ENCODE measurements at regions not wholly inside any gene's neighbourhood (a gene's known extent, or its start where the extent isn't known, plus 50 kb on each side); places are given as distances from the start of the nearest gene placed in this dataset.

DNA sequence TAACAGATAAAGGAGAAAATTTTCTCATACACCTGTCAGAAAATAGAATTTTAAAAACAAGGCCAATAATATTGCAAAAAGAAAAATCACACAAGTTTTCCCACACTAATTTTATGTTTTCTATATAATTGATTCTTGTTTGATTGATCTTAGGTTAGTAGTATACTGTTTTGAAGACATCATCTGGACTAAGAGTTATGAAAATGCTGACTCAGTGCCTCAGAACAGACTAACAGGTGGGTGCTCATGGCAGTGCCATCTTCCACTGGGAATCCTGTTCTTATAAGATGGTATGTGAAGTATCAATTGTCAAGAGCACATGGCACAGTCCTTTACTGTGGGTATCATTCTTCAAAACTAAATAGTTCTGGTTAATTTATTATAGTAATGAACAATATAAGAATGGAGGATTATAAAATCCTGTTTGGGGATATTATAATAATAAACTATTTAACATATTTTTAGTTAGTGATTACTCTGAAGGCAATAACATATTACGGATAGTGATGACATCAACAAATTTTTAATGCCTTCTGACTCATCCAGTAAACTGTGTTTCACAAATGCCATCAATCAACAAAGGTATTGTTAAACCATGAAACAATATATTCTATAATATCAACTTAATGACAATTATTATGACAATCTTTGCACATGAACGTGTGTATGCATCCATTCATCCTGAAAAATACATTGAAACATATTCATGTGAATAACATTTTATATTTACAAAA is 384.6 kb upstream of the KHDRBS2 start:
- DNase-seq, result no peak

DNA sequence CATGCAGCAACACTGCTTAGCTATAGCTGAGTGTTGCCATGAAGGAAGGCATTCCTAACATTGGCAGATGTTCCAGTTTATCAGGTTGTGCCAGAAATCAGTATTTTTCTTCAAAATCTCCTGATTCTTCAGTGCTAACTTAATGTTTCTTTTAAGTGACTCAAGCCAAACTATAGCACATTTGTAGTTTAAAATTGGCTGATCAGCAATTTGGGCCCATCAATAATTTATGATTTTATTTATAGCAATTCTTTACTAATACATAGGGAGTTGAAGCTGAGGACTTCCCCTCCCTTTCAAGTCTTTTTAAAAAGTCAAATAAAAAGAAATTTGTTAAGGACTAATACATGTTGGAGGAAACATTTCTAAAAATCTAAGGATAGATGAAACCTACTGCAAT is 383.8 kb upstream of the KHDRBS2 start:
- no peak for DNase-seq

DNA sequence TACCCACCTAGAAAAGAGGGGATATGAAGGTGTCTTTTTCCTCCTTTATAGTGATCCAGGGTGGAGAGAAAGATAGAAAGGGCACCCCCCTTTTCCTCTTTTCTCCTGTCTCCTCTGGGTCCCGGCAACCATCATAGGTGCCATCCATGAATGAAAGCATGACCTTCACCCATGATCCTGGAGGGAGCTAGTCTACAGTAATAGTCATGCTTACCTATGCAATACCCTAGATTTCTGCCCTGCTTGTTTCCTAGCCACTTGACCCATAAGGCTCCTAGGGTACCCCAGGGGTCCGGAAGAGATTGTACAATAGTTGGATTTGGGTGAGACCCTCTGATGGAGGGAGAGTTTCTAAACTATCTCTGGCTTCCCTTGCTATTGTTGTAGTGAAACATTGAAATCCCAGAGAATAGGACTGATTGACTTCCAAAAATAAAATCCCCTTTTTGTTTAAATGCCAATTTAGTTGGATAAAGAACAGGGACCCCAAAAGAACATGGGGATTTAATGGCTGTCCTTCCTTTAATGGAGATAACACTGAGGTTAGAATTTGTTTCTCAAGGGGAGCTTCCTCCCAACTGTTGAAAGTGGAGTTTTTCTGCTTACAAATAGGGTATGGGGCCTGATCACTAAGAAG is 366.8 kb upstream of the KHDRBS2 start:
- no peak for DNase-seq

DNA sequence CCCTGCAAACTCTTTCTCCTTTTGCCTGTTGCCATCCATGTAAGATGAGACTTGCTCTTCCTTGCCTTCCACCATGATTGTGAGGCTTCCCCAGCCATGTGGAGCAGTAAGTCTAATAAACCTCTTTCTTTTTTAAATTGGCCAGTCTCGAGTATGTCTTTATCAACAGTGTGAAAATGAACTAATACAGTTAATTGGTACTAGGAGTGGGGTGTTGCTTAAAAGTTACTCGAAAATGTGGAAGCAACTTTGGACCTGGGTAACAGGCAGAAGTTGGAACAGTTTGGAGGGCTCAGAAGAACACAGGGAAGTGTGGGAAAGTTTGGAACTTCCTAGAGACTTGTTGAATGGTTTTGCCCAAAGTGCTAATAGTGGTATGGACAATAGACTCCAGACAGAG is 359.2 kb upstream of the KHDRBS2 start:
- no peak for DNase-seq

DNA sequence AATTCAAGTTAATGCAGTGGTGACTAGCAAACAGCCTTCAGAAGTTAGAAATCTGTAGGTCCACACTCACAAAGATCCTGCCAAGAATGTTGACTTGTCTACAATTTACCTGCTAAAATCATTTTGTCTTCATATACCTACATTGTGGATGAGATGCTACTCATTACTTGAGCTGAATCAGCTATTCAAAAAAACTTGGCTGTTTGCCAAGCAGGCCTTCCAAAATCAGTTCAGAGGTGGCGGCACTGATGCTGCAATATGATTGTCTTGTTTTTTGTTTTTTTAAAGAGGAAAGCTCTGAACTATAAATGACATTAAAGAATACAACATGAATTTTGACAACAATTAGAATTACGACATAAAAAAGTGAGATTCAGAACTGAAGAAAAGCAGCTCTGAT is 354.7 kb upstream of the KHDRBS2 start:
- peak in 1 of 51 donors; percentile 1 for DNase-seq

DNA sequence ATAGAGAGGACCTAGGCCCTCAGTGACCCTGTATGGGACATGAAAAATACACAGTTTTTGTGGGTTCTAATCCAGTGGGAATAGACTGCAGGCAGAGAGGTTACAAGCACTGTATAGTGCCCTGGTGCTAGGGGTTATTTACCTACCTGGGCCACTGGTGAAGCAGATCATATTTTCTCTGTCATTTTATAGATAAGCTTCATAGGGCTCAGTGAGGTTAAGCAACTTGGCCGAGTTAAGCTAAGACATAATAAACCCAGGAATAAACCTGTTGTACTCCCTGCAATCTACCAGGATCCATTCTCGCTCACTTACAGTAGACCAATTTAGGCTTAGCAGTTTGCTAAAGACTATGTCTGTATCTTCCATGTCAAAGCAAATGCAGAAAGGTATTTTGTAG is 340.6 kb upstream of the KHDRBS2 start:
- DNase-seq, result no peak

DNA sequence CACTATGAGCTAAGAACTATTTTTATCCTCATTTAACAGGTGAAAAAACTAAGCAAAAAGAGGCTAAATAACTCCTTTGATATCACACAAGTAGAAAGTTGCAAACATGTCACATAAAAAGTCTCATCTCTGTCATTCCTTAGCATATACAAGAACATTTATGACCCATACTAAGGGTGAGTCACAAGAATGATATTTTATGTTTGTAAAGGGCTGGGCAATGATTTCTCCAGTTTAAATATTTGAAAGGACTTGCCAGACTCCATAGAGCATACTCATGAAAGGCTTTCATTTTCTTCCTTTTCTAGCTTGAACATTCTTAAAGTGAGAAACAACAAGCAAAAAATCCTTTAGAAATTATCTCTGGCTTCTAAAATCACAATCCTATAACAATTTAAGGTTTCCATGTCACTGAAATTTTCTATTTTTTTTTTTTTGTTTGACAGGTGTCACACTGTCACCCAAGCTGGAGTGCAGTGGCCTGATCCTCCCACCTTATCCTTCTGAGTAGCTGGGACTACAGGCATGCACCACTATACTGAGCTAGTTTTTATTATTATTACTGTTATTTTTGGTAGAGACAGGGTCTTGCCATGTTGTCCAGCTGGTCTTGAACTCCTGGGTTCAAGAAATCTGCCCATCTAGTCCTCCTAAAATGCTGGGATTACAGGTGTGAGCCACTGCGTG is 338.0 kb upstream of the KHDRBS2 start:
- no peak for DNase-seq

DNA sequence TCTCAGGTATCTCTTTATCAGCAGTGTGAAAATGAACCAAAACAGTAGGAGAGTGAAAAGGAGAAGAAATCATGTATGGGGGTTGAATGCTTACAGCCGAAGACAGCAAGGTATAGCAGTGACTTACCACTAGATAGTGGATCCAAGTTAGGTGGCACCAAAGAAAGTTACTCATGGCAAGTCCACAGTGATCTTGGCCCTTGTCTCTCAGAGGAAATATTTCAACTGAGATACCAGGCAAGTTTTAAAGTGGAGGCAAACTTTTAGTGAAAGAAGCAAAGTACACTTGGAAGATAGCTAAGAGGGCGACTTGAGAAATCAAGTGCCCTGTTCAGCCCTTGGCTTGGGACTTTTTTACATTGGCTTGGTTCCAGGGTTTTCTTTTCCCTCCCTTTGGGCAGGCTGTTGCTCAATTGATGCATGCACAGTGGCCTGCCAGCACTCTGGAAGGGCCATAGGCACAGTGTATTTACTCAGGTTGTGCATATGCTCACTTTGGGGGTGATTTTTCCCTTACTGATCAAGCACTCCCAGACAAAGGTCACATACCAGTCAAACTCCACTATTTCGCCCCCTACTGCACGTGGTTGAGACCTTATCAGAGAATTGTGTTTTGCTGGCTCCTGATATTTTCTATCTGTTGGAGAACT is 329.5 kb upstream of the KHDRBS2 start:
- no peak for DNase-seq

DNA sequence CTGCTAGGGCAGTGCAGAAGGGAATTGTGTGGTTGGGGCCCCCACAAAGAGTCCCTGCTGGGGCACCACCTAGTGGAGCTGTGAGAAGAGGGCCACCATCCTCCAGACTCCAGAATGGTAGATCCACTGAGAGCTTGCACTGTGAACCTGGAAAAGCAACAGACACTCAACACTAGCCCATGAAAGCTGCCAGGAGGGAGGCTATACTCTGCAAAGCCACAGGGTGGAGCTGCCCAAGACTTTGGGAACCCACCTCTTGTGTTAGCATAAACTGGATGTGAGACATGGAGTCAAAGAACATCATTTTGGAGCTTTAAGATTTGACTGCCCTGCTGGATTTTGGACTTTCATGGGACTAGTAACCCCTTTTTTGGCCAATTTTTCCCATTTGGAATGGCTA is 328.4 kb upstream of the KHDRBS2 start:
- DNase-seq, result no peak

DNA sequence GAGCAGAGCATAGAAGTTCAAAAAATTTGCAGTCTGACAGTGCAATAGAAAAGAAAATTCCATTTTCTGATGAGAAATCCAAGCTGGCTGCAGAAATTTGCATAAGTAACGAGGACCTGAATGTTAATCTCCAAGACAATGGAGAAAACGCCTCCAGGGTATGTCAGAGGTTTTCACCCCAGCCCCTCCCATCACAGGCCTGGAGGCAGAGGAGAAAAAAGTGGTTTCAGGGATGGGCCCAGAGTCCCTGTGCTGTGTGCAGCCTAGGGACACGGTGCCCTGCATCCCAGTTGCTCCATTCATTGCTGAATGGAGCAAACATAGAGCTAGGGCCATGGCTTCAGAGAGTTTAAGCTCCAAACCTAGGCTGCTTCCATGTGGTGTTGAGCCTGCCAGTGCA is 327.9 kb upstream of the KHDRBS2 start:
- no peak for DNase-seq

DNA sequence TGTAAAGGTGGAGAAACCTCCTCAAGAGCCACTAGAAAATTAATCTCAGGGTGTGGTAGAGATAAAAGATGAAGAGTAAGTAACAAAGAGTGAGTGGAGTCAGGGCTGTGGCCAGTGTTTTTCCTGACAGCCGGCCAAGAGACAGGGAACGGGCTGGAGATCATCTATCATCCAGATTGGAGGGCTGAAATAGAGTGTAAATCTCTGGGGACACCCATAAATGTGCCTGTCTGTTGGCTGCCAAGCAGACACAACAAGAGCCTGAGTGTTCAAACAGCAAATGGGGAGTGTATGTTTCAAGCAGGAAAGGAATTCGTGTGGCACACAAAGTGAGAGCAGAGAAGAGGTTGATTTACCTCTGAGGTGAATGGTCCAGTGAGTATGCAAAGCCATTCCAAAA is 326.4 kb upstream of the KHDRBS2 start:
- DNase-seq, result no peak

DNA sequence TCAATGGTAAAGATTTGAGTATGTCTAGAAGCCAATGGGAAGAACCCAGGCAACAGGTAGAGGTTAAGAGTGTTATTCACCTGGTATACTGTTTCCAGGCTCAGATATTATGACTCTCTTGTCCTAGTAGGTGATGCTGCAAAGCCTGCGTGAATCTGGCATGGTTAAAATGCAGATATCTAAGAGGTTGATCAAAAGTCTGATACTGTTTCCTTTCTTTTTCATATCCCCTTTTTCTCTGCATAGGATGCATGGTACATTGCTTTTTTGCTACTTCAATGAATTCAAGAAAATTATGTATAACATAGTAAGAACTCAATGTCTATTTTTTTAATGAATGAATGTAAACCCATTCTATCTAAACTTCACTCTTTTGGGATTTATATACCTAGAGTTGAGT is 284.3 kb upstream of the KHDRBS2 start:
- no peak for DNase-seq

DNA sequence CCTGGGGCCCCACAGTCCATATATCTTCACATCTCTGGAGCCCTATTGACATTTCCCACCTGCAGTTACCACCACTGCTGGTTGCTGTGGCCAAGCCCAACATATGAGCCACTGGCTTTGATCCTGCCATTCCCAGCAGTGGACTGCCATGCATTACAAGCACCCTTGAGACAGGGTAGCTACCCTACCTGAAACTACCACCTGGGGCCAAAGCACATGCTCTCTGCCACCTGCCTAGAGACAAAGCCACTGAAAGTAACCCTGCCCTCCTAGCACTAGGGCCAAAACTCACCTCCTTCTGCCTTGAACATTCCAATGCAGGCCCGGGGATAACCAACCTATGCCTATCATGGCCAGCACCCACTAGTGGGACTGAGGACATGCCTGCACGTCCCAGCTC is 255.5 kb upstream of the KHDRBS2 start:
- no peak for DNase-seq

DNA sequence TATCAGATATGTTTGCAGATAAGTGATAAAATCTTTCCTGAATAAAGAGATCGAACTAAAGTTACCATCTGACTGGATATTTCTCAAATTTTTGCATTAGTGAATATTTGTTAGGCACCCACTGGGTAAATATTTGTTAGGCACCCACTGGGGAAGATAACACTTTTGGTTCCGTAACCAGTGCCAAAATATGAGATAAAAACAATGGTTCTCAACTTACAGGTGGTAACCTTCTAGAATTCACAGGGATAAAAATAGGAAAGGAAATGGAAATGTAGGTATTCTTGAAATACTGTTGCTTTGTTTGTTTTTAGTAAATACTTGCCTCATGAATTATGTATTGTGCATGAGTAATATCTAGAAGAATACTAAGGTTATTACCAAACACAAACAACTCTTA is 245.0 kb upstream of the KHDRBS2 start:
- no peak for DNase-seq

DNA sequence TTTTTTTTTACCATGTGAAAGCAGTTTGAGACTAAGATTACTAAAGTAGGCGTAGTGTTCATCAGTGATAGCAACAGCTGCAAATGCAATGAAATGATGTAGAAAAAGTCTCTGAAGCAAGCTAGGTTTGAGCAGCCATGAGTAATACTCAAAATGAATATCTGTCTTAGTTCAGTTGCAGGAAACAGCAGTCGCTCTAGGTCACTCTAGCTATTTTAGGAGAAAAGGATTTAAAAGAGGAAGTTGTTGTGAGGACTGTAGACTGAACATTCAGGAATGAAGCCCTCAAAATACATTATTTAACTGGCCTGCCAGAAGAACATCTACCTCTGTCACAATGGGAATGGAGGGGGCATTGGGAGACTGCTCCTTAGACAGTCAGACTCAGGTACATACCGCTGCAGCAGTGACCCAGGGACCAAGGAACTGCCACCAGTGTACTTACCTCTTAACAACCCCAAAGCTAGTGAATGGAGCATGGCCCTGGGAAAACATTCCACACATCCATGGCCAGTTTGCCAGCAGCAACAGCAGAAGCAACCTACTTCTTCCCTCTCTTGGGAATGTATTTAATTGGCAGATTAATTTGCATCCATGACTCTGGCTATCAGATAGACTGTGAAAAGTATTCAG is 243.0 kb upstream of the KHDRBS2 start:
- no peak for DNase-seq

DNA sequence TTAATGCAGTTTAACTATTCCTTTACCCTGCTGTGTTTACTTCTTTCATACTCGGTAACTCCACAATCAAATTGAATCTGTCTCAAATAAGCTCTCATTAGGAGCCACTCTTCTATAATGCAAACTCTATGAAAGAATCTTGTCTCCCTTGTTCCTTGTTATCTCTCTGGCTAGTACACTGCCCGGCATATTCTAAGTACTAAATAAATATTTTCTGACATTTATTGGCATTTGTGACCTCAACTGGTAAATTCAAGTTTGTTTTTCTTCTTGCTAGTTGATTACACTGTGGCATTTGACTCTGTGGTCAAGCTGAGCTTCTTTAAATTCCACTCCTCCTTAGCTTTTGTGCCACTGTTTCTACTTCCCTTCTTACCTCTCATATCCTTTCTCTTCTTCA is 237.6 kb upstream of the KHDRBS2 start:
- DNase-seq, result no peak

DNA sequence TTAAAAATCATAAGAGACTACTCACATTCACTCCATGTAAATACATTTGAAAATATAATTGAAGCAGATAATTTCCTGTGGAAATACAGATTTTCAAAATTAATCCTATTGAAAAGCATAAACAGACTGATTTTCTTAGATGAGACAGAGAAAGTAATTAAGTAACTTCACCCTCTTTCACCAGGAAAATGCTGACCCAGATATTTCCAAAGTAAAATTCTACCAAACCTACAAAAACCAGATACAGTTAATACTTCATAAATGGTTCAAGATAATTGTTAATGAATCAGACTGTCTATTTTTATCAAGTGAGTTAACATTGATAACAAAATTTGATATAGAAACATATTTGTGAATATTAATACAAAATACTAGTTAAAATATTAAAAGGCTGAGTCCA is 233.5 kb upstream of the KHDRBS2 start:
- DNase-seq, result no peak

DNA sequence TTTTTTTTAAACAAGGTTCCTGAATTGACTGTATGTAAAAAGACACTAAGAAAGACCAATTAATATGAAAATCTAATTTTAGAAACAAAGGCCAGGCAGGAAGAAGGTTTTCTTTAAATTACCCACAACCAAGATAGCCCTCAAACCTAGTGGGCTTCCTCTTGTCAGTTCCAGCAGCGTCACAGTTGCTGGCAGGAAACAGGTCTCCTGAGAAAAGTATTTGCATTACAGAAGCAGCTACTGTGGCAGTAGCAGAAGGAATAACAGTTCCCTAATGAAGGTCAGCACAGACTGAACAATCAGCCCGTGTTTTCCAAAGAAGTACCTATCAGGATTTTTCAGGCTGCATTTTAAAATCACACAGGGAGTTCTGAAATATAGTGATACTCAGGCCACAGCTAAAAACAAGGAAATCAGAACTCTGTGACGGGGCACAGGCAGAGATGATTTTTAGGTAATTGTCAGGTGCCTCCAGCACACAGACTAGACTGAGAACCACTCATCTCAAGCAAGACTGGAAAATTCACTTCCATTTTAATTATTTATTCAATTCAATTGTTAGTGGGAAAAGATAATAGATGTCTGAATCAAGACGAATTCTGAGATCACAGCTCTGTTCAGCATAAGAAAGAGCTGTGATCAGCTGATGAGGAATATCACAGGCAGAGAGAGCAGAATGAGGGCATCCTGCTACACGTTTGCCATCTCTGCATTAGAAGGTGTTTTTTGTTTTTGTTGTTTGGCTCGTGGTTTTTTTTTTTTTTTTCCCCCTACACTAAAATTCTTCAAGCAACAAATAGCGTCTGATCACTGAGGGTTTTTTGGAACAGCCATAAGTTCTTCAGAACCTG is 230.5 kb upstream of the KHDRBS2 start:
- DNase-seq, result no peak

DNA sequence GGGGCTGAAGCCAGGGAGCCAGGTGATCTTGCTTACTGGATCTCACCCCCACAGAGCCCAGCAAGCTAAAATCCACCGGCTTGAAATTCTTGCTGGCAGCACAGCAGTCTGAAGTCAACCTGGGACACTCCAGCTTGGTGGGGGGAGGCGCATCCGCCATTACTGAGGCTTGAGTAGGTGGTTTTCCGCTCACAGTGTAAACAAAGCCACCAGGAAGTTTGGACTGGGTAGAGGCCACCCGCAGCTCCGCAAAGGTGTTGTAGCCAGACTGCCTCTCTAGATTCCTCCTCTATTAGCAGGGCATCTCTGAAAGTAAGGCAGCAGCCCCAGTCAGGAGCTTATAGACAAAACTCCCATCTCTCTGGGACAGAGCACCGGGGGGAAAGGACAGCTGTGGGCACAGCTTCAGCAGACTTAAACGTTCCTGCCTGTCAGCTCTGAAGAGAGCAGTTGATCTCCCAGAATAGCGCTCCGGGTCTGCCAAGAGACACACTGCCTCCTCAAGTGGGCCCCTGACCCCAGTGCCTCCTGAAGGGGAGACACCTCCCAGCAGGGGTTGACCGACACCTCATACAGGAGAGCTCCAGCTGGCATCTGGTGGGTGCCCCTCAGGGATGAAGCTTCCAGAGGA is 206.3 kb upstream of the KHDRBS2 start:
- no peak for DNase-seq

DNA sequence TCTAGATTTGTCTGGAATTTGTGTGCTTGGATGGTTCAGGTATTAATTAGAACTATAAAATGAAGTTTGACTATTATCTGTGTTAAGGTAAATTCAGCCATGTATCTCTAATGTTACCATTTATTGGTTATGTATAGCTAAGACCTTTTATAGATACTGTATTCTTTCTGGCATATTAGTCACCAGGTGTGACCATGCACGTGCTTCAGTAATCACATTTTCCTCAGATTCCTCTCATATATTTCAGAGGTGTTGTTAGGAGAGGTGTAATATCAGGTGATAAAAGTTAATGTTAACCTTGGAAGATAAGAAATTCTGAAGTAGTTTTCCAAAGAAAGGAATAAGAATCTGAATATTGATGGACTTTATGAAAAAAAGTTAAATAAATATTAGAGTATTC is 194.5 kb upstream of the KHDRBS2 start:
- DNase-seq, result no peak

Data from hypothalamus (tissue), 51 donors.